GM12878 (cell line): ENCODE measurements at regions not wholly inside any gene's neighbourhood (a gene's known extent, or its start where the extent isn't known, plus 50 kb on each side); places are given as distances from the start of the nearest gene placed in this dataset.

Source experiments
- ATAC-seq: fragments of 200-7000 bp; cut with Tn5 transposase; 3 replicates; pipeline ENCODE4 v1.9.1; 2020; ENCODE audit warnings: mild to moderate bottlenecking, moderate library complexity
- BruUV-seq: library from RNA; stranded (reverse); fragments of 400-500 nt; replicated peaks from 2 replicates; lab custom pipeline; 2021; lab: Mats Ljungman, UMichigan
- CTCF ChIA-PET: fragments of 300-600 bp; sonication (Branson Sonifier 250); formaldehyde crosslinking; extraction: SDS; loops from one replicate; lab custom pipeline; 2021; ENCODE audit warnings: inconsistent platforms; lab: Yijun Ruan, JAX
- POLR2A ChIA-PET: fragments of 350-600 bp; formaldehyde crosslinking; extraction: SDS; loops from one replicate; lab custom pipeline; 2021; ENCODE audit warnings: inconsistent platforms; lab: Charles Lee
- RAD21 ChIA-PET: fragments of 300-600 bp; sonication (Branson Sonifier 250); formaldehyde crosslinking; loops from one replicate; lab custom pipeline; 2023; ENCODE audit warnings: antibody characterized with exemption; ENCODE audit not compliant: unreplicated experiment; lab: Charles Lee
- SMC1A ChIA-PET: fragments of 300-600 bp; sonication (Branson Sonifier 250); formaldehyde crosslinking; loops from one replicate; lab custom pipeline; 2023; ENCODE audit not compliant: unreplicated experiment, uncharacterized antibody; lab: Charles Lee
- DNase-seq: peaks from one replicate; pipeline ENCODE4 v3.0.0-alpha.2; 2011; ENCODE audit warnings: low read depth, low spot score
- FAIRE-seq: peaks from 3 replicates; lab custom pipeline; 2011; peaks lifted over from hg19 to GRCh38; lab: Jason Lieb, UNC
- H2AFZ ChIP-seq: 2 replicates; pipeline ENCODE4 v1.6.0; 2011; ENCODE audit warnings: low read depth, low read length, control low read depth; ENCODE audit not compliant: control insufficient read depth
- H3K27ac ChIP-seq: 2 replicates; pipeline ENCODE4 v1.5.1; 2011; ENCODE audit warnings: control low read depth; ENCODE audit not compliant: control insufficient read depth, insufficient read depth
- H3K27me3 ChIP-seq, 2 experiments: replicated peaks in 1 of 2; 2 replicates each; pipeline versions ENCODE4 v1.6.0 to v1.6.1; 2011; ENCODE audit warnings: low read length in 1 of 2; ENCODE audit not compliant: control insufficient read depth in 2 of 2, insufficient read depth in 2 of 2
- H3K36me3 ChIP-seq, 2 experiments: 2 replicates each; pipeline ENCODE4 v1.5.1; 2011; ENCODE audit warnings: low read length in 1 of 2; ENCODE audit not compliant: control insufficient read depth in 2 of 2, insufficient read depth in 2 of 2
- H3K4me1 ChIP-seq: 2 replicates; pipeline ENCODE4 v1.6.1; 2011; ENCODE audit warnings: mild to moderate bottlenecking, low read length, moderate library complexity, mixed read lengths; ENCODE audit not compliant: control insufficient read depth, insufficient read depth
- H3K4me2 ChIP-seq: 2 replicates; pipeline ENCODE4 v1.6.0; 2011; ENCODE audit warnings: control low read depth; ENCODE audit not compliant: control insufficient read depth, insufficient read depth
- H3K4me3 ChIP-seq: fragments of 200-600 bp; sonication (generic); 2 replicates; pipeline ENCODE4 v1.5.1; 2016
- H3K79me2 ChIP-seq: 2 replicates; pipeline ENCODE4 v1.6.0; 2011; ENCODE audit warnings: low read length; ENCODE audit not compliant: control insufficient read depth, insufficient read depth
- H3K9ac ChIP-seq: 2 replicates; pipeline ENCODE4 v1.8.0; 2011; ENCODE audit warnings: low read length, control low read depth, mixed read lengths; ENCODE audit not compliant: control insufficient read depth, insufficient read depth
- H3K9me3 ChIP-seq: replicated peaks from 3 replicates; pipeline ENCODE4 v1.5.1; 2011; ENCODE audit warnings: mild to moderate bottlenecking, low read length; ENCODE audit not compliant: control insufficient read depth, insufficient read depth
- H4K20me1 ChIP-seq: 2 replicates; pipeline ENCODE4 v1.6.0; 2011; ENCODE audit not compliant: control insufficient read depth, insufficient read depth
- HDGF ChIP-seq: fragments of 450-650 bp; IDR thresholded peaks from 2 replicates; pipeline ENCODE4 v1.6.1; 2016; ENCODE audit warnings: antibody characterized with exemption
- NR2C2 ChIP-seq: IDR thresholded peaks from 2 replicates; pipeline ENCODE4 v1.6.1; 2011; ENCODE audit warnings: borderline replicate concordance, low read depth; ENCODE audit not compliant: control insufficient read depth, insufficient read length
- ZNF24 ChIP-seq: fragments of 450-650 bp; IDR thresholded peaks from 2 replicates; pipeline ENCODE4 v1.6.1; 2017; ENCODE audit warnings: antibody characterized with exemption, mild to moderate bottlenecking
- WGBS: methylation state at CpG from one replicate; pipeline ENCODE4 v1.1.6; 2016; ENCODE audit warnings: low lambda C conversion rate; ENCODE audit not compliant: insufficient replicate concordance, insufficient coverage; ENCODE audit errors: missing lambda C conversion rate; 5-methylcytosine and 5-hydroxymethylcytosine counted together
- in situ Hi-C: fragments of 300-500 bp; cut with MboI; formaldehyde crosslinking; loops from 9 replicates; pipeline ENCODE4 v1.14.3; 2018; ENCODE audit warnings: mixed read lengths
- intact Hi-C: fragments of 100-400 bp; cut with micrococcal nuclease; formaldehyde crosslinking; loops from one replicate; pipeline ENCODE4 v1.14.2; 2022; ENCODE audit not compliant: unreplicated experiment
- TF ChIP-seq, protein P1 (sequence below), 3 experiments: IDR thresholded peaks in 2 of 3; conservative IDR thresholded peaks in 1 of 3; 2 replicates each; pipeline ENCODE4 v1.5.1; 2011; ENCODE audit warnings: low read depth in 3 of 3, low read length in 3 of 3, mild to moderate bottlenecking in 3 of 3, control low read depth in 2 of 3, moderate library complexity in 2 of 3, inconsistent platforms in 1 of 3, mixed read lengths in 1 of 3; ENCODE audit not compliant: control insufficient read depth in 2 of 3, insufficient read depth in 1 of 3; ENCODE audit errors: extremely low read depth in 1 of 3

DNA sequence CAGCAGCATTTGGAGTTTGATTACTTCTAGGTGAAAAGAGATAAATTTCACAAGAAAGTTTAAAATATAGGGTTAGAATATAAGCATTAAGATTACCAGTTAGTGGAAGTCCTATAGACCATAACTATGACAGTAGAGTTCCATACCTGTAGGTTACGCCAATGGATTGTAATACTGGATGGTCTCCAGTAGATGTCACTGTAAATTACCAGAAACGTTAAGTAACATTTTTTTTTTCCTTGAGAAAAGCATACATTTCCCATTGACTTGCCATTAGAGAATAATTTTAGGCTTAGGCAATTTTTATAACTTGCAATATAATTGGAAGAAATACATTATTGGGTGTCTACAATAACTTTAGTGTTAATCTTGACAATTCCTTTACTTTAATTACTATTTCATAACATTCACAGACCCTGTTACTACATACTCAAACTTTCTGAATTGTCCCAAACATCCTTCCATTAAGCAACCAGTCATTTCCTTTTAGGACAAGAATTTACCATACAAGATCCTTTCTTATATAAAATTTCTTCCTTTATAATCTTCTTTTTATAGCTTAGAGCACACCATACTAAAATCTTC is 304.1 kb upstream of the TECRL start:
- 0% methylated on average over 2 of the region's 2 CpGs for WGBS
- peak; percentile 66 for FAIRE-seq

GRCh38 chr4:64712590-64712989 is 303.3 kb upstream of the TECRL start:
- Histone ChIP-seq H3K4me2 (no peak overlapping the region), H3K4me3 (no peak overlapping the region), H3K79me2 (no peaks in the 10 kb centered on the region), H3K27me3 (no peaks in the 10 kb centered on the region), H3K27ac (no peak overlapping the region), H4K20me1 (no peaks in the 10 kb centered on the region), H3K4me1 (no peaks in the 10 kb centered on the region), H3K9me3 (no peaks in the 10 kb centered on the region), H3K9ac (no peak overlapping the region), H3K36me3 (no peaks in the 10 kb centered on the region), H2AFZ (no peak overlapping the region)
- ChIA-PET SMC1A (interaction anchor here (0.5 kb wide), 1 partner anchor 114 kb away, joined by 4 read pairs; no protein-coding TSS in a partner anchor), RAD21 (no interaction called here), CTCF (interaction anchor here (0.7 kb wide), 1 partner anchor 46 kb away, joined by 3 read pairs; no protein-coding TSS in a partner anchor), POLR2A (no interaction called here)
- intact Hi-C loops (no loop called here), in situ Hi-C loops (no loop called here)
- FAIRE-seq (no peak), DNase-seq (no peak), ATAC-seq (no peak)
- no peak for TF ChIP-seq HDGF
- no peak for TF ChIP-seq NR2C2
- 13% methylated on average over 8 of the region's 8 CpGs for WGBS
- BruUV-seq, result no TSS peak

More for the DNA sequence above, 304.1 kb upstream of the TECRL start:
- Histone ChIP-seq H3K9me3 (no peaks in the 10 kb centered on the region), H3K27me3 (no peaks in the 10 kb centered on the region), H3K9ac (no peak overlapping the region), H3K4me3 (no peak overlapping the region), H2AFZ (no peak overlapping the region), H3K4me1 (no peaks in the 10 kb centered on the region), H3K79me2 (no peaks in the 10 kb centered on the region), H3K36me3 (no peaks in the 10 kb centered on the region), H3K27ac (no peak overlapping the region), H3K4me2 (no peak overlapping the region), H4K20me1 (no peaks in the 10 kb centered on the region)
- intact Hi-C loops, result no loop called here
- CTCF ChIA-PET, result interaction anchor here (1.3 to 1.4 kb wide), 2 partner anchors 15 kb away, joined by 4 to 5 read pairs; no protein-coding TSS in a partner anchor
- peak; percentile 82 for ATAC-seq
- POLR2A ChIA-PET, result no interaction called here
- no TSS peak for BruUV-seq
- TF ChIP-seq ZNF24, result no peak
- TF ChIP-seq, protein P1, sequence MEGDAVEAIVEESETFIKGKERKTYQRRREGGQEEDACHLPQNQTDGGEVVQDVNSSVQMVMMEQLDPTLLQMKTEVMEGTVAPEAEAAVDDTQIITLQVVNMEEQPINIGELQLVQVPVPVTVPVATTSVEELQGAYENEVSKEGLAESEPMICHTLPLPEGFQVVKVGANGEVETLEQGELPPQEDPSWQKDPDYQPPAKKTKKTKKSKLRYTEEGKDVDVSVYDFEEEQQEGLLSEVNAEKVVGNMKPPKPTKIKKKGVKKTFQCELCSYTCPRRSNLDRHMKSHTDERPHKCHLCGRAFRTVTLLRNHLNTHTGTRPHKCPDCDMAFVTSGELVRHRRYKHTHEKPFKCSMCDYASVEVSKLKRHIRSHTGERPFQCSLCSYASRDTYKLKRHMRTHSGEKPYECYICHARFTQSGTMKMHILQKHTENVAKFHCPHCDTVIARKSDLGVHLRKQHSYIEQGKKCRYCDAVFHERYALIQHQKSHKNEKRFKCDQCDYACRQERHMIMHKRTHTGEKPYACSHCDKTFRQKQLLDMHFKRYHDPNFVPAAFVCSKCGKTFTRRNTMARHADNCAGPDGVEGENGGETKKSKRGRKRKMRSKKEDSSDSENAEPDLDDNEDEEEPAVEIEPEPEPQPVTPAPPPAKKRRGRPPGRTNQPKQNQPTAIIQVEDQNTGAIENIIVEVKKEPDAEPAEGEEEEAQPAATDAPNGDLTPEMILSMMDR (IDR thresholded peaks at IDR 0.05 in 2 of 3, conservative IDR thresholded peaks at IDR 0.05 in 1 of 3; ENCODE audit: control insufficient read depth in 2 of 3, extremely low read depth in 1 of 3, insufficient read depth in 1 of 3, low read depth in 3 of 3, low read length in 3 of 3), result peak; percentile 48 to 50 (median 49); a peak in 5 of 6 replicates
- SMC1A ChIA-PET, result no interaction called here
- in situ Hi-C loops, result no loop called here
- RAD21 ChIA-PET, result no interaction called here
- no peak for DNase-seq
